HG03103 (cell line): ENCODE measurements at regions not wholly inside any gene's neighbourhood (a gene's known extent, or its start where the extent isn't known, plus 50 kb on each side); places are given as distances from the start of the nearest gene placed in this dataset.

Experiments used
- ATAC-seq: cut with Tn5 transposase; IDR thresholded peaks from one replicate; pipeline ENCODE4 v1.9.1; 2021; ENCODE audit warnings: low read depth; ENCODE audit not compliant: unreplicated experiment

DNA sequence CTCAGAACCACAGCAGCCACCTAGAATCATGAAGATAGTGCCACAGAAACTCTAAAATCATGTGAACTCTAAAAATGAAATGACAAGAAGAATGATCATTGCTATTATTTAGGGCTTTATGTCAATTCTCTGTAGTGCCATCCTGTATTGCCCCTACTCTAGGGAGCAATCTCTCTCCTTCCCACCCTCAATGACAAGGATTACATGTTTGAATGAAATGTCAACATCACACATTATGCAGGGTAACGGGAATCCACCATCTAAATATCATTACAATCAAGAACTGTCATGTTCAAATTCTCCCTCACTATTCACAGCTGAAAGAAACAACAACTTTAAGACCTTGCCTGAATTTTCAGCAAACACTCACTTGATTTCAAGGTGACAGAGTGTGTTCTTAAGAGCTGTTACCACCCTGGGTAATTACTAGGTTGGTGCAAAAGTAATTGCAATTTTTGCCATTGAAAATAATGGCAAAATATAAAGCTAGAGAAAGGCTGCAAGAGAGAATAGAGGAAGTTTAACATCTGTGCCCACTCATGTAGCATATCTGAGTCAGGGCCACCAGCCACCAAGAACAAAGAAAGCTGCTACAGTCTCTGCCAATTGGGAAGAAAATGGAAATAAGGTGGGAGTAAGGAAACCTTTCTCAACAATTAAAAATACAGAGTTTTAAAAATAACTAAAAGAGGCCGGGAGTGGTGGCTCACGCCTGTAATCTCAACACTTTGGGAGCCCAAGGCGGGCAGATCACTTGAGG, 112.8 kb upstream of the PSMD7 start:
- ATAC-seq, result no peak

DNA sequence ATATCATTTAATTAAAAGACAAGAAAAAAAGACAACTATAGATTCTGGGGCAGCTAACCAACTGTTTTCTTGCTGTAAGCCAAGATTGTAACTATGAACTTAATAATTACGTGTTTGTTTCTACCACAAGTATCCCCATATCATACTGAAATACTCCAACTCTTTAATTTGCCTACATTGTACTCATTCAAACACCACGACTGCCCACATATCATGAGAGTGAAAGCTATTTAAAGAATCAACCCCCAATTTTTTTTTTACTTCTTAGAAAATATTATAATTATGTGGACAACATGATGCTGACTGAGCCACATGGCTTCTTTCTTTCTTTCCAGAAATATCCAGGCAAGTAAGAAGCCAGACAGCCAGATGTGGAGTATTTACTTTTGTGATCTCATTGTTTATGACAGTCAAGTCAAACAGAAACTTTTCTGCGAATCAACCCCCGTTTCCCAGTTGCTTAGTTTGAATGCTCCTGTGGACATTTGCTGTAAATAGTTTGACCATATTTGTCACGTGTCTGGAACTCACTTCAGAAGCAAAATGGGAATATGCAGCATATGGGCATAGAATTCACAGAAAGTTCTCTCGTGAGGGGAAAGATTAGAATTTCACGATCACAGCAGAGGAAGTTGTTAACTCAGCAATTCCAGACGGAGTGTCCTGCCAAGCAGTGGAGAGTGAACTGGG, 126.8 kb upstream of the PSMD7 start:
- ATAC-seq, result no peak

DNA sequence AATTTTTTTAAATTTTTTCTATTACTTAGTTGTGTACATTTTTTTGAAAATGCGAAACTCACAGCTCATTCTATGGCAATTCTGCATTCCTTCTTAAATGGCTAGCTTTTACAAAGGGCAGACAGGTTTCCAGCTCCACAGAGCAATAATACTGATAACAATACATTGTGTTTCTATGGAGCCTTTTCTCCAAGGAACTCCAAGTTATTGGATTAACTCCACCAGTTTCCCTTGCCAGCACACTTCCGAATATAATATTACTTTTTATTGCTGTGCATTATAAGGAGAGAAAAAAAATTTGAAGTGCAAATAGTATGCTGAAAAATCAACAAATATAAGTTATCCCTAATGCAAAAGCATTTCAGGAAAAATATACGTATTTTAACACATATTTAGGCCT, 127.5 kb upstream of the PSMD7 start:
- no peak for ATAC-seq

DNA sequence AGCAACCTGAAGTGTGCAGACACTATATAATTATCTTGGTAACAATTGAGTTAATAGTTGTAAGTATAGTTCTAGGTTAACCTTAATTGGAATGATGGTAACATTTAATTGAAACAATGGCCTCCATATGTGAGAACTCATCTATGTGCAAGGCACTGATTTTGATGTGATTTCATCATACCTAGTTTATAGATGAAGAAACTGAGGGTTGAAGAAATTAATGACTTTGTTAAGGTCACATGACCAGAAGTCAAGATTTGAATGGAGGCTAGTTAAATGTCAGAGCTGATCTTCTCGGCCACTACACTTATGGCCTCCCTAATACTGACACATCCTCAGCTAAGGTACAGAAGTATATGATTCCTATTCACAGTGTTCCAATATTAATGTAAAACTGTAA, 128.2 kb upstream of the PSMD7 start:
- no peak for ATAC-seq

DNA sequence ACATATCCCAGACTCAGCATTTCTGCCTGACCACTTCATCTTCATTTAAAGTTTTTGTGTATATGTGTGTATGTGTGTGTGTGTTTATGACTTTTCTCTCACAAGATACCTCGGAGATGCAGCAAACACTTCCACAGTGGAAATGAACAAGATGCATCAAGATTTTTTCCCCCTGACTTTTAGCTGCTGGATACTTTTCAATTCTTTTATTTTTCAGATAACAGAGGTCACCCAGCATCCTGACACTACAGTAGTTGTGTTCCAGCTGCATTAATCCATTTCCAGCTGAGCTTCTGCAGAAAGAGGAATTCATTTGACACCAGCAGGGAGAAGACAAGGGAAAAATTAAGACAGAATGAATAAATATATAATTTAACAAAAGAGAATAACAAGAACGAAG, 130.2 kb upstream of the PSMD7 start:
- no peak for ATAC-seq

DNA sequence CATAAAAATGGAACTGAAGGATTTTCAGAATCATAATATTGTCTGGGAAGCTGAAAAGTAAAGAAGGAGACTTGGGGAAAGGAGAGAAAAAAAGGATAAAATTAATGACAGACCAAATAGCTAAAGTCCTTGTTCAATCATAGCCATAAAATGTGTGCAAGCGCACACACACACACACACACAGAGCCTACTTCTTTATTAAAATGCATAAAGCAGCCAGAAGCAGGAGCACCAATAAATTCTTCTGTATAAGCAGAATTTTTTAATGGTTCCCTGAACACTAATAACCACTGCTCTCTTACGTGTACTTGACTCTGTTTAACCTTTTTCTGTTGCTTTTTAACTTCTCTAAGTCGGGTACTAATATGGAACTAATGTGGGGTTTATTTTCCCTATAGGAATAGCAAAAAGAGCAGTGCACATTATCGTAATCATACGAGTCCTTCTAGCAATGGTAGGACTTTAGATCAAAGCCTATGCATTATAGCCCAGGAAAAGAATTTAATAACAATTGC, 131.0 kb upstream of the PSMD7 start:
- ATAC-seq, result no peak

DNA sequence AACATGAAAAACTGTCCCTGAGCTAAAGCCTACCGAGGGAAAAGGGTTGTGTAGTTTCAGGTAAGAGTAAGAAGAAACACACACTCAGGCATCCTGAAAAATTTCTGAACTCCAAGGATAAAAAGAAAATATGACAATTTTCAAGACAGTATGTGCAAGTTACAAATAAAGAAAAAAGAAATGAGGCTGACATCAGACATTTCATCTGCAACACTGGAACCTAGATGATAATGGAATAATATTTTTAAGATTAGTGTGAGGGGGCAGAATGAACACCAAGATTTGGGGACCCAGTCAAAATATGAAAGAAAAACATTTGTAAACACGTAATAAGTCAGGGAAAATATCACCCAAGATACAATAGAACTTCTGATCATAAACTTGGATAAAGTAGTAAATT, 135.9 kb upstream of the PSMD7 start:
- ATAC-seq, result no peak

DNA sequence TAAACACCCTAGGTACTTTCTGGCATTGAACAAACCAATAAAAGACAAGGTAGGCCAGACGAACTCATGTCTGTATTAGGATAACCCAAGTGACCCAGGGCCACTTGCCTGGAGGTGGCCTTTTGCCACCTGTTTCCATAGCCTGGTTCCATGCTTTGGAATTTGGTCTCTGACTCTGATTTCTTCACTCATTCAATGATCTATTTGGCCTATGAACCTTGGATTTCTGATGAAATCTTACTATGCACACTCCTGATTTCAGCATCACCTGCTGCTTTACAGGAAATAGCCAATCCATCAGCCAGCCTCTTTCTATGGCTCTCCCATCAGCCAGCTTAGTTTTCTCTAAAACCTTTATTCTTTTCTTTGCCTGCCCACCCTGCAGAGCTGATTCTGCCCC, 142.8 kb upstream of the PSMD7 start:
- ATAC-seq, result no peak

DNA sequence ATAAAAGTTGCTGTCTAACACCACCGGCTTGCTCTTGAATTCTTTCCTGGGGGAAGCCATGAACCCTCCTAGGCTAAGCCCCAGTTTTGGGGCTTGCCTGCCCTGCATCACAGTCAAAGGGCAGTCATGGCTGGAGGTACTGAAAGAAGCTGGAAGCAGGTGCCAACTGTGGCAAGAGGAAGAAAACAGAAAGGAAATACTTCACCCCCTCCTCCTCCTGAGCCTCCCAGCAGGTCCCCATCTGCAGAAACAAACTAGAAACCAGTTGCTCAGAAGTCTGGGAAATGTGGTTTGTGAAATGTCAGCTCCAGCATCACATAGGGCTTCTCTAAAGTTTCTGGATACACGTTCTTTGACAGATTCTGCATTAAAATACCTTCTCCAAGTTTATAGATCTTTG, 150.0 kb upstream of the PSMD7 start:
- ATAC-seq, result no peak

DNA sequence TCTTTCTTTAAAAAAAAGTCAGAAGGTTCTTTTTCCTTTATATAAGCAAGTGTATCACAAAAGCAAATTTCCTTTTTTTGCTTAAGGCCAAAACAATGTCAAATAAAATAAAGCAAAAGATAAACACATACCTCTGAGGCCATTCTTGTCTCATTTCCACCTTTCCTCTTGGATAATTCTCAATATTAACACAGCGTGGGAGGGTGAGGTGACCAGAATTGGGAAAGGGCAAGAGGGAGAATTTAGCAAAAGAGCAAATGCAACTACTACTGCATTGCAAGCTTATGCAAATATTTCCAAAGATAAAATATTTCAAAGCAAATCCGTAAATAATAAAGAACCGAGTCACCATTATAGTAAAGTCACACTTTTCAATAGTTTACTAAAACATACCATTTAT, 153.4 kb upstream of the PSMD7 start:
- no peak for ATAC-seq

DNA sequence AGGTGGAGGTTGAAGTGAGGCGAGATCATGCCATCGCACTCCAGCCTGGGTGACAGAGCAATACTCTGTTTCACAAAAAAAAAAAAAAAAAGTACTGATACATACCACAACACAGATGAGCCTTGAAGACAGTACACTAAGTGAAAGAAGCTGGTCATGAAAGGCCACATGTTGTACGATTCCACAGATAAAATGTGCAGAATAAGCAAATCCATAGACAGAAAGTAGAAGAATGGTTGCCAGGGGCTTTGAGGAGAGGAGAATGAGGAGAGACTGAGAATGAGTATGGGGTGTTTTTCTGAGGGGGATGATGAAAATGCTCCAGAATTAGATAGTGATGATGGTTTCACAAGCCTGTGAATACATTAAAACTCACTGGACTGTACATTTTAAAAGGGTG, 155.6 kb upstream of the PSMD7 start:
- ATAC-seq, result no peak

DNA sequence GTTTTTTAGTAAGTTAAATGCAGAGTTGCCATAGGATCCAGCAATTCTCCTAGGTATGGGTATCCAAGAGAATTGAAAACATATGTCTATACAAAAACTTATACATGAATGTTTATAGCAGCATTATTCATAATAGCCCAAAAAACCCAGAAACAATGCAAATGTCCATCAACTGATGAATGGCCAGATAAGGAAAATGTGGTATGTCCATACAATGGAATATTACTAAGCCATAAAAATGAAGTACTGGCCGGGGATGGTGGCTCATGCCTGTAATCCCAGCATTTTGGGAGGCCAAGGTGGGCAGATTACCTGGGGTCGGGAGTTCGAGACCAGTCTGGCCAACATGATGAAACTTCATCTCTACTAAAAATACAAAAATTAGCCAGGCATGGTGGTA, 156.1 kb upstream of the PSMD7 start:
- ATAC-seq, result no peak

DNA sequence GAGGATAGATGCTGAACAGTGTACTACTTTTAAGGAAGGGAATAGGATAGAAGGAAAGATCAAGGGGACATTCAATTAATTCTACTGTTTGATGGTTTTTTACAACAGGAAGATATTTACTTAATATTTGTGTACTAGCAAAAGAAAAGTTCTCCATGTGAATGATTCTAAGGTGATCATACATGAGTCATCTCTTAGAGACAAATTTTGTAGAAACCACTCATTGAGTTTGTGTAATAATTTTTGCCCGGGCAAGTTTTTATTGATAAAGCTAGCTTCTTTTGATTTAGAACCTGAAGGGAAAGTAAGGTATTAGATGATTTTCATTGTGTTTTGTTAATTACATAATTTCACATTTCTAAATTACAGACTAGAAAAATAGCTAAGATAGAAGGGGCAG, 172.8 kb upstream of the PSMD7 start:
- no peak for ATAC-seq

DNA sequence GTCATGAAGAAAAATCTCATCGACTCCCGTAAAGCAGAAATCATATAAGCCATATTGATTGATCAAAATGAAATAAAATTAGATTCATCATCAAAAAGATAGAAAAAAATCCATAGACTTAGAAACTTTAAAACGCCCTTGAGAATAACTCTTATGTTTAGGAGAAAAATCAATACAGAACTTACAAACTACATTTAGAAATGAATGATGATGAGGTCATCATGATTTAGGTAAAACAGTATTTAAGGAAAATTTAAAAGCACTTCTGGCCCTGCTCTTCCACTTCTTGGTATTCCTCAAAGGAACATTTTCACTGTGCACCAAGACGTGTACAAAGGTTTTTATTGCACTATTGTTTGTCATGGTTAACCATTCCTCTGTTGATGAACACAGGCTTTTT, 173.4 kb upstream of the PSMD7 start:
- no peak for ATAC-seq

DNA sequence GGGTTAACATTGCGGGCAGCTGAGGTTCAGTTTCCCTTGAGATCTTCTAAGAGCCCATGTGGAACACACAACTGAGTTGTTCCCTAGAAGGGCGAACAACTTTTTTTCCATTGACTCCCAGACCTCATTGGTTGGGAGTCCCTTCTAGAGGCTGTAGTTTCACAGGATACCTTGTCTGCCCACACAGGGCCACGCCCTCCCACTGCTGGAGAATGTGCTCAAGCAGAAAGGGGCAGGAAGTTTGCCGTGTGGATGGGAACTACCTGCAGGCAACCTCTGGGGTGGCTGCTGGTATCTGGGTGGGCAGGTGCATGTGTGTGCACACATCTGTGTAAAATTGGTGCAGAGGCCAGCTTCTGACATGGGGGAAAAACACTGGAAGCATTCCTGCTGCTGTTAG, 178.8 kb upstream of the PSMD7 start:
- no peak for ATAC-seq

DNA sequence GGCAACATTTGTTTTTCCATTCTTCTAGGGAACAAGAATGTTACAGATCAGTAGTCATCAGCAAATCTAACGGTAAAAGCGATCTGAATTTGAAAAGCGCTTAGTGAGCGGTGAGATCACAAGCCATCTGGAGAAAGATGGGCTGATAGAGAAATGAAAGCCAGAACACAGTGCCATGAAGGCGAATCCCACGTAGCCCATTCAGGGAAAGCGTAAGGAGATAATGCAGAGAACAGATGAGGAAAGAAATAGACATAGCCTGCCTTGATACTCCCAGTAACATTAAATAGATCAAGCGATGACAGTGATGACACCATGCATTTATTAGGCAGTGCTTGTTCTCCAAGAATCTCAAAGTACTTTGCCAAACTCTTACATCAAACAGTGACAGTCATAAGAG, 183.1 kb upstream of the PSMD7 start:
- ATAC-seq, result no peak

DNA sequence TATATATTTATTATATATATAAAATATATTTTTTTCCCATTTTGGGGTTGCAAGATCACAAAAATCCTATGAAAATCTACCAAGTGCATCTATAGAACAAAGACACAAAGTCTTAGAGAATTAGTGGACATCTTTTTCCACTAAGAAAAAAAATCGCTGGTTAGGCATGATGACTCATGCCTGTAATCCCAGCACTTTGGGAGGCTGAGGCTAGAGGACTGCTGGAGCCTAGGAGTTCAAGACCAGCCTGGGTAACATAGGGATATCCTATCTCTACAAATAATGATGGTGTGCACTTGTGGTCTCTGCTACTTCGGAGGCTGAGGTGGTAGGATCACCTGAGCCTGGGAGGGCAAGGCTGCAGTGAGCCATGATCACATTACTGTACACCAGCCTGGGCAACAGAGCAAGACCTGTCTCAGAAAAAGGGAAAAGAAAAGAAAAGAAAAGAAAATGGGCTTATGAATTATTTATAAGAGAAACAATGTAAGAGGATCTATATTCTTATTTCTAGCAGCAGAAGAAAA, 185.1 kb upstream of the PSMD7 start:
- no peak for ATAC-seq

DNA sequence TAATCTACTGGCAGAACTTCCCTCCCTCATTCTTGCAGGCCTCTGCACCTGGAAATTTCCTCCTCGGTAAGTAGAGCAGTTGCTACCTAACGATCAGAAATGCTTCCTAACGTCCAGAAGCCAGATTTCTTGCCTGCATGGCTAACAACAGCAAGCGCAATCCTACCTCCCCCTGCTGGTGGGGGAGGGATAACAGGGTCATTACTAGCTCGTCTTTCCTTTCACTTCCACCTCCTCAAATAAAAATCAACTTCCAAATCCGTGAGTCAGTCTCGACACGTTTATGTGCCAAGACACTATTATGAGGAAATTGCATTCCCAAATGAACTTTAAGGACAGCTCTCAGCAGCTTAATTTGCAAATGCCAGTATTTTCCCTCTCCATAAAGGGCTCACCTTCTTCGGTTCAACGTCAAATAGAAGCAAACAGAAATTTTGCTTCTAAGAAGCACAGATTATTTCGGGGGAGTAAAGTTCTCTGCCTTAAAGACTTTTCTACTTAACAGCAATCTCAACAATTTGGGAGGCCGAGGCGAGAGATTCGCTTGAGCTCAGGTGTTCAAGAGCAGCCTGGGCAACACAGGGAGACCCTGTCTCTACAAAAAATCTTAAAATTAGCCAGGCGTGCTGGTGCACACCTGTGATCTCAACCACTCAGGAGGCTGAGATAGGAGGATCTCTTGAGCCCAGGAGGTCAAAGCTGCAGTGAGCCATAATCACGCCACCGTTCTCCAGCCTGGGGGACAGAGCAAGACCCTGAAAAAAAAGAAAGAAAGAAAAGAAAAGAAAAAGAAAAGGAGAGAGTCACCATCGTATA, 188.6 kb upstream of the PSMD7 start:
- ATAC-seq, result peak; percentile 67

DNA sequence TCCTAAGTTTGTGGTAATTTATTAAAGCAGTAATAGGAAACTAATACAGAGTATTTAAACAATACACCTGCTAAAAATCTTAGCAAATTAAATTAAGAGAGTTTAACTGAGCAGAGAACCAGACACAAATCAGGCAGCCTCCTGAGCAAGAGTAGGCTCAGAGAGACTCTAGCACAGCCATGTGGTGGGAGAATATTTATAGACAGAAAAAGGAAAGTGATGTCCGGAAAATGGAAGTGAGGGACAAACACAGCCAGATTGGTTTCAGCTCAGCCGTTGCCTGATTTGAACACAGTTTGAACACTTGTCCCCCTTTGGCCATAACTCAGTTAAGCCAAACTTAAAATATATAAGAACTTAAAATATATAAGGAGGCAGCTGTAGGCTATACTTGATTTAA, 192.6 kb upstream of the PSMD7 start:
- no peak for ATAC-seq

DNA sequence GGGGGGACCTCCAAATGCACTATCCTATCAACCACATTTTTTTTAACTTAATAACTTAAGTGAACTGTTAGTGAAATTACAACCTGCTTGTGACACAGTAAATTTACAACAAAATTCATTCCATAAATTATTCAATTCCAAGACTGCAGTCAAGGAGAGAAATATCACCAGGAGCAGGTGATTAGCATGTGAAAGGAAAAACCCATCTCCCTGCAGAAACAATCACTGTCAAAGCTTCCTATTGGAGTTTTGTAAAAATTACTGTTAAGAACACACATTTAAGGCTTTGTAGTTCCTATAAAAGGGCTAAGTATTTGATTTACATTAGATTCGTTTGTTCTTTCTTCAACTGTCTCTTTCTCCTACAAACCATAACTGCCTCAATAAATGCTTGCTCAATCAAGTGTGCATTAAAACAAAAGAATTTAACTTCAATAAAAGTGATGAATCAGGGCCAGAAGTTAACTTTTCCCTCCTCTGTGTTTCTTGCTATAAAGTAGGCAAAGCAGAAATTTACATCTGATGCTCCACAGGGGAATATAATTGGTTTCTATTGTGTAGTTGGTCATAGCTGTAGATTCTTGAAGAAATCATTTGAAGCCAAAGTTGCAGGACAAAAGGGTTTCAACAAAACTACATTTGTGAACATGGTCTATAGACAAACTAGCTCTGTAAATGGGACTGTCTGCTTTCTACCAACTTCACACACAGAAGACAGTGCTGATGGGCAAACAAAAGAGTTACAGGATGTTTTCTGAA, 195.1 kb upstream of the PSMD7 start:
- ATAC-seq, result no peak
